ENCODE measurements at regions not wholly inside any gene's neighbourhood (a gene's known extent, or its start where the extent isn't known, plus 50 kb on each side); places are given as distances from the start of the nearest gene placed in this dataset.

- DNase-seq = no peak
- no peaks in the 10 kb centered on the region for H3K27me3 ChIP-seq (replicated peaks; ENCODE audit: insufficient read depth)
- no peaks in the 10 kb centered on the region for H3K9me3 ChIP-seq (ENCODE audit: low read depth)
- no peaks in the 10 kb centered on the region for H3K36me3 ChIP-seq (ENCODE audit: low read depth)
- 10 to 11% methylated on average over 4 of the region's 4 CpGs for WGBS, 2 experiments (ENCODE audit: low coverage in 1 of 2, low lambda C conversion rate in 2 of 2, missing lambda C conversion rate in 2 of 2)
- H3K27ac ChIP-seq = no peak overlapping the region
- H3K4me3 ChIP-seq = no peak overlapping the region
- H3K4me2 ChIP-seq (ENCODE audit: unreplicated experiment) = no peak overlapping the region
- in situ Hi-C loops (cut with MboI) = no loop called here
- no peaks in the 10 kb centered on the region for H4K20me1 ChIP-seq (ENCODE audit: insufficient read depth)
- TF ChIP-seq EZH2phosphoT487 (IDR thresholded peaks at IDR 0.05; ENCODE audit: insufficient read depth, low read depth) = no peak
- TF ChIP-seq EZH2 (IDR thresholded peaks at IDR 0.05; ENCODE audit: insufficient read depth, poor library complexity, severe bottlenecking) = no peak
- H3K9me2 ChIP-seq (ENCODE audit: insufficient read depth) = no peaks in the 10 kb centered on the region
- H2AFZ ChIP-seq = no peak overlapping the region
- no peaks in the 10 kb centered on the region for H3K79me2 ChIP-seq (ENCODE audit: insufficient read depth)
- H3K4me1 ChIP-seq (ENCODE audit: insufficient read depth) = no peaks in the 10 kb centered on the region
- H3F3A ChIP-seq (ENCODE audit: insufficient read depth) = no peaks in the 10 kb centered on the region
- no peak overlapping the region for H3K9ac ChIP-seq
Observed at GRCh38 chr11:92506809-92507336, 282.3 kb downstream of the FAT3 start.

- H3K4me1 ChIP-seq (ENCODE audit: insufficient read depth) = no peaks in the 10 kb centered on the region
- H3K27me3 ChIP-seq (replicated peaks; ENCODE audit: insufficient read depth) = no peaks in the 10 kb centered on the region
- H4K20me1 ChIP-seq (ENCODE audit: insufficient read depth) = no peaks in the 10 kb centered on the region
- in situ Hi-C loops (cut with MboI) = no loop called here
- H2AFZ ChIP-seq = no peak overlapping the region
- no peak overlapping the region for H3K9ac ChIP-seq
- no peak overlapping the region for H3K4me3 ChIP-seq
- H3K9me2 ChIP-seq (ENCODE audit: insufficient read depth) = no peaks in the 10 kb centered on the region
- no peaks in the 10 kb centered on the region for H3K9me3 ChIP-seq (ENCODE audit: low read depth)
- no peak for DNase-seq
- H3K27ac ChIP-seq = no peak overlapping the region
- H3K36me3 ChIP-seq (ENCODE audit: low read depth) = no peaks in the 10 kb centered on the region
- no peak overlapping the region for H3K4me2 ChIP-seq (ENCODE audit: unreplicated experiment)
- WGBS, 2 experiments (ENCODE audit: low coverage in 1 of 2, low lambda C conversion rate in 2 of 2, missing lambda C conversion rate in 2 of 2) = 54 to 62% methylated on average over 1 of the region's 1 CpG
- no peak for TF ChIP-seq EZH2 (IDR thresholded peaks at IDR 0.05; ENCODE audit: insufficient read depth, poor library complexity, severe bottlenecking)
- no peak for TF ChIP-seq EZH2phosphoT487 (IDR thresholded peaks at IDR 0.05; ENCODE audit: insufficient read depth, low read depth)
- no peaks in the 10 kb centered on the region for H3F3A ChIP-seq (ENCODE audit: insufficient read depth)
- no peaks in the 10 kb centered on the region for H3K79me2 ChIP-seq (ENCODE audit: insufficient read depth)
Observed at GRCh38 chr11:92510591-92510990, 286.0 kb downstream of the FAT3 start.

- H3K27ac ChIP-seq = no peak overlapping the region
- no peaks in the 10 kb centered on the region for H3K9me3 ChIP-seq (ENCODE audit: low read depth)
- no peak overlapping the region for H3K4me2 ChIP-seq (ENCODE audit: unreplicated experiment)
- no peaks in the 10 kb centered on the region for H3K9me2 ChIP-seq (ENCODE audit: insufficient read depth)
- H3K9ac ChIP-seq = no peak overlapping the region
- H3K27me3 ChIP-seq (replicated peaks; ENCODE audit: insufficient read depth) = no peaks in the 10 kb centered on the region
- DNase-seq = no peak
- H4K20me1 ChIP-seq (ENCODE audit: insufficient read depth) = no peaks in the 10 kb centered on the region
- no peak overlapping the region for H2AFZ ChIP-seq
- no peak for TF ChIP-seq EZH2 (IDR thresholded peaks at IDR 0.05; ENCODE audit: insufficient read depth, poor library complexity, severe bottlenecking)
- no peak for TF ChIP-seq EZH2phosphoT487 (IDR thresholded peaks at IDR 0.05; ENCODE audit: insufficient read depth, low read depth)
- no peaks in the 10 kb centered on the region for H3K36me3 ChIP-seq (ENCODE audit: low read depth)
- in situ Hi-C loops (cut with MboI) = no loop called here
- H3K4me1 ChIP-seq (ENCODE audit: insufficient read depth) = no peaks in the 10 kb centered on the region
- H3F3A ChIP-seq (ENCODE audit: insufficient read depth) = no peaks in the 10 kb centered on the region
- no peak overlapping the region for H3K4me3 ChIP-seq
- WGBS, 2 experiments (ENCODE audit: low coverage in 1 of 2, low lambda C conversion rate in 2 of 2, missing lambda C conversion rate in 2 of 2) = 4 to 21% methylated on average over 1 of the region's 1 CpG
- no peaks in the 10 kb centered on the region for H3K79me2 ChIP-seq (ENCODE audit: insufficient read depth)
Observed at GRCh38 chr11:92511522-92512203, 287.0 kb downstream of the FAT3 start.

GRCh38 chr11:92512204-92512569 lies 287.6 kb downstream of the FAT3 start:
- no peaks in the 10 kb centered on the region for H3K4me1 ChIP-seq (ENCODE audit: insufficient read depth)
- no peak overlapping the region for H2AFZ ChIP-seq
- H3K27ac ChIP-seq = no peak overlapping the region
- no peaks in the 10 kb centered on the region for H3K9me3 ChIP-seq (ENCODE audit: low read depth)
- no peaks in the 10 kb centered on the region for H3K27me3 ChIP-seq (replicated peaks; ENCODE audit: insufficient read depth)
- TF ChIP-seq EZH2 (IDR thresholded peaks at IDR 0.05; ENCODE audit: insufficient read depth, poor library complexity, severe bottlenecking) (no peak), EZH2phosphoT487 (IDR thresholded peaks at IDR 0.05; ENCODE audit: insufficient read depth, low read depth) (no peak)
- in situ Hi-C loops (cut with MboI) = no loop called here
- H3K4me2 ChIP-seq (ENCODE audit: unreplicated experiment) = no peak overlapping the region
- H3K4me3 ChIP-seq = no peak overlapping the region
- H3K9me2 ChIP-seq (ENCODE audit: insufficient read depth) = no peaks in the 10 kb centered on the region
- H3F3A ChIP-seq (ENCODE audit: insufficient read depth) = no peaks in the 10 kb centered on the region
- H4K20me1 ChIP-seq (ENCODE audit: insufficient read depth) = no peaks in the 10 kb centered on the region
- H3K9ac ChIP-seq = no peak overlapping the region
- DNase-seq = no peak
- no peaks in the 10 kb centered on the region for H3K36me3 ChIP-seq (ENCODE audit: low read depth)
- H3K79me2 ChIP-seq (ENCODE audit: insufficient read depth) = no peaks in the 10 kb centered on the region

GRCh38 chr11:92523611-92524010 lies 299.0 kb downstream of the FAT3 start:
- Histone ChIP-seq H4K20me1 (ENCODE audit: insufficient read depth) (no peaks in the 10 kb centered on the region), H3F3A (ENCODE audit: insufficient read depth) (no peaks in the 10 kb centered on the region), H3K4me1 (ENCODE audit: insufficient read depth) (no peaks in the 10 kb centered on the region), H3K9me2 (ENCODE audit: insufficient read depth) (no peaks in the 10 kb centered on the region), H3K4me3 (no peak overlapping the region), H3K79me2 (ENCODE audit: insufficient read depth) (no peaks in the 10 kb centered on the region), H3K9ac (no peak overlapping the region), H3K4me2 (ENCODE audit: unreplicated experiment) (no peak overlapping the region), H2AFZ (no peak overlapping the region), H3K36me3 (ENCODE audit: low read depth) (no peaks in the 10 kb centered on the region), H3K27me3 (replicated peaks; ENCODE audit: insufficient read depth) (no peaks in the 10 kb centered on the region), H3K27ac (no peak overlapping the region), H3K9me3 (ENCODE audit: low read depth) (no peaks in the 10 kb centered on the region)
- WGBS, 2 experiments (ENCODE audit: low coverage in 1 of 2, low lambda C conversion rate in 2 of 2, missing lambda C conversion rate in 2 of 2) = 15 to 17% methylated on average over 3 of the region's 3 CpGs
- in situ Hi-C loops (cut with MboI) = no loop called here
- TF ChIP-seq EZH2 (IDR thresholded peaks at IDR 0.05; ENCODE audit: insufficient read depth, poor library complexity, severe bottlenecking) (no peak), EZH2phosphoT487 (IDR thresholded peaks at IDR 0.05; ENCODE audit: insufficient read depth, low read depth) (no peak)
- no peak for DNase-seq

Measured in GM23248 (cell line).